ENCODE measurements at regions not wholly inside any gene's neighbourhood (a gene's known extent, or its start where the extent isn't known, plus 50 kb on each side); places are given as distances from the start of the nearest gene placed in this dataset.

DNA sequence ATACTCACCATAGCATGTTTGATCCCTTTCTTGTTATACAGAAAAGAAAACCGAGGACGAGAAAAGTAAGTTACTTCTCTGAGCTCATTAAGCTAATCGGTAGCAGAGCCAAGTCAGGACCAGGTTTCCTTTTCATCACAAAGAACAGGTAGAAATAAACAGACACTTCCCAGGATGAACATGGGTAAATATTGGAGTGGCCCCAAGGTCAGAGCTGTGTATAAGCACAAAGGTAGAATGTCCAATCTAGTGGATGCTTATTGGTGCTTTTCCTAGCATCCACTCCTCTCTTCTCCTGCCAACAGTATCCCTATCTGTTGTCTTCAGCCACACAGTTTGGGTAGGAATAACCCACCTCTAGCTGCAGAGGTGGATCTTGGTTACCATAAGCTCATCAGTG is 52.8 kb upstream of the THUMPD3 start (continued):
- TF ChIP-seq, protein P1, sequence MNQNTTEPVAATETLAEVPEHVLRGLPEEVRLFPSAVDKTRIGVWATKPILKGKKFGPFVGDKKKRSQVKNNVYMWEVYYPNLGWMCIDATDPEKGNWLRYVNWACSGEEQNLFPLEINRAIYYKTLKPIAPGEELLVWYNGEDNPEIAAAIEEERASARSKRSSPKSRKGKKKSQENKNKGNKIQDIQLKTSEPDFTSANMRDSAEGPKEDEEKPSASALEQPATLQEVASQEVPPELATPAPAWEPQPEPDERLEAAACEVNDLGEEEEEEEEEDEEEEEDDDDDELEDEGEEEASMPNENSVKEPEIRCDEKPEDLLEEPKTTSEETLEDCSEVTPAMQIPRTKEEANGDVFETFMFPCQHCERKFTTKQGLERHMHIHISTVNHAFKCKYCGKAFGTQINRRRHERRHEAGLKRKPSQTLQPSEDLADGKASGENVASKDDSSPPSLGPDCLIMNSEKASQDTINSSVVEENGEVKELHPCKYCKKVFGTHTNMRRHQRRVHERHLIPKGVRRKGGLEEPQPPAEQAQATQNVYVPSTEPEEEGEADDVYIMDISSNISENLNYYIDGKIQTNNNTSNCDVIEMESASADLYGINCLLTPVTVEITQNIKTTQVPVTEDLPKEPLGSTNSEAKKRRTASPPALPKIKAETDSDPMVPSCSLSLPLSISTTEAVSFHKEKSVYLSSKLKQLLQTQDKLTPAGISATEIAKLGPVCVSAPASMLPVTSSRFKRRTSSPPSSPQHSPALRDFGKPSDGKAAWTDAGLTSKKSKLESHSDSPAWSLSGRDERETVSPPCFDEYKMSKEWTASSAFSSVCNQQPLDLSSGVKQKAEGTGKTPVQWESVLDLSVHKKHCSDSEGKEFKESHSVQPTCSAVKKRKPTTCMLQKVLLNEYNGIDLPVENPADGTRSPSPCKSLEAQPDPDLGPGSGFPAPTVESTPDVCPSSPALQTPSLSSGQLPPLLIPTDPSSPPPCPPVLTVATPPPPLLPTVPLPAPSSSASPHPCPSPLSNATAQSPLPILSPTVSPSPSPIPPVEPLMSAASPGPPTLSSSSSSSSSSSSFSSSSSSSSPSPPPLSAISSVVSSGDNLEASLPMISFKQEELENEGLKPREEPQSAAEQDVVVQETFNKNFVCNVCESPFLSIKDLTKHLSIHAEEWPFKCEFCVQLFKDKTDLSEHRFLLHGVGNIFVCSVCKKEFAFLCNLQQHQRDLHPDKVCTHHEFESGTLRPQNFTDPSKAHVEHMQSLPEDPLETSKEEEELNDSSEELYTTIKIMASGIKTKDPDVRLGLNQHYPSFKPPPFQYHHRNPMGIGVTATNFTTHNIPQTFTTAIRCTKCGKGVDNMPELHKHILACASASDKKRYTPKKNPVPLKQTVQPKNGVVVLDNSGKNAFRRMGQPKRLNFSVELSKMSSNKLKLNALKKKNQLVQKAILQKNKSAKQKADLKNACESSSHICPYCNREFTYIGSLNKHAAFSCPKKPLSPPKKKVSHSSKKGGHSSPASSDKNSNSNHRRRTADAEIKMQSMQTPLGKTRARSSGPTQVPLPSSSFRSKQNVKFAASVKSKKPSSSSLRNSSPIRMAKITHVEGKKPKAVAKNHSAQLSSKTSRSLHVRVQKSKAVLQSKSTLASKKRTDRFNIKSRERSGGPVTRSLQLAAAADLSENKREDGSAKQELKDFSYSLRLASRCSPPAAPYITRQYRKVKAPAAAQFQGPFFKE (tag by site-specific recombination; IDR thresholded peaks at IDR 0.05; ENCODE audit: borderline replicate concordance): no peak
- TF ChIP-seq EGR2 (tag by site-specific recombination; IDR thresholded peaks at IDR 0.05; ENCODE audit: low read depth) (no peak), ZNF239 (tag by site-specific recombination; IDR thresholded peaks at IDR 0.05) (no peak), ZNF2 (tag by site-specific recombination; IDR thresholded peaks at IDR 0.05) (no peak), ZNF404 (tag by site-specific recombination; IDR thresholded peaks at IDR 0.05) (no peak), ZNF354C (tag by site-specific recombination; IDR thresholded peaks at IDR 0.05; ENCODE audit: borderline replicate concordance, low read depth) (no peak), GLIS2 (tag by site-specific recombination; IDR thresholded peaks at IDR 0.05) (no peak)

DNA sequence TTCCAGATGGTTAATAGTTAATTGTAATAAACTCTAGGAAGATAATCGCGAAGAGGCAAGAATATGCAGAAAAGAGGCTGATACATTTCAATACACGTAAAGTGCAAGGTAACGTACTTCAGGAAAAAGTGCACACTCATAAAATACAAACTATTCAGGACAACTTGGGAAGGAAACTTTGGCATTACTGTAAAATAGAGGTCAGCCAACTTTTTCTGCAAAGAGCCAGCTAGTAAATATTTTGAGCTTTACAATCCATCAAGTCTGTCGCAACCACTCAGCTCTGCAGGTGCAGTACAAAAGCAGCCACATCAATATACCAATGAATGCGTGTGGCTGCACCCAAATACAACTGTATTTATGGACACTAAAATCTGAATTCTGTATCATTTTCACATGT is 51.6 kb upstream of the THUMPD3 start:
- CTCF ChIA-PET: interaction anchor here (1.8 kb wide), 1 partner anchor 8 kb away, joined by 5 read pairs; no protein-coding TSS in a partner anchor
- no peaks in the 10 kb centered on the region for H3K36me3 ChIP-seq (ENCODE audit: control insufficient read depth in 2 of 2, insufficient read depth in 1 of 2, low read length in 2 of 2)
- no peak overlapping the region for H3K4me3 ChIP-seq (ENCODE audit: low read depth, low read length)
- H3K4me1 ChIP-seq (ENCODE audit: control insufficient read depth, insufficient read depth, low read length): 0 out of 2 replicates have a peak, but pooled peaks cover 4% of the 10 kb centered on the region
- no peaks in the 10 kb centered on the region for H3K9me3 ChIP-seq (ENCODE audit: control insufficient read depth, insufficient read depth, low read depth, low read length)
- POLR2A ChIA-PET: no interaction called here
- TF ChIP-seq, protein P2, sequence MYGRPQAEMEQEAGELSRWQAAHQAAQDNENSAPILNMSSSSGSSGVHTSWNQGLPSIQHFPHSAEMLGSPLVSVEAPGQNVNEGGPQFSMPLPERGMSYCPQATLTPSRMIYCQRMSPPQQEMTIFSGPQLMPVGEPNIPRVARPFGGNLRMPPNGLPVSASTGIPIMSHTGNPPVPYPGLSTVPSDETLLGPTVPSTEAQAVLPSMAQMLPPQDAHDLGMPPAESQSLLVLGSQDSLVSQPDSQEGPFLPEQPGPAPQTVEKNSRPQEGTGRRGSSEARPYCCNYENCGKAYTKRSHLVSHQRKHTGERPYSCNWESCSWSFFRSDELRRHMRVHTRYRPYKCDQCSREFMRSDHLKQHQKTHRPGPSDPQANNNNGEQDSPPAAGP (tag by site-specific recombination; IDR thresholded peaks at IDR 0.05): no peak
- TF ChIP-seq ZNF664 (tag by site-specific recombination; IDR thresholded peaks at IDR 0.05) (no peak), OSR2 (tag by site-specific recombination; IDR thresholded peaks at IDR 0.05) (no peak), ZNF274 (IDR thresholded peaks at IDR 0.05; ENCODE audit: low read length) (no peak), ZNF274 (tag by site-specific recombination; IDR thresholded peaks at IDR 0.05; ENCODE audit: borderline replicate concordance) (no peak), SALL2 (tag by site-specific recombination; IDR thresholded peaks at IDR 0.05; ENCODE audit: borderline replicate concordance) (no peak), KLF7 (tag by site-specific recombination; IDR thresholded peaks at IDR 0.05; ENCODE audit: borderline replicate concordance) (no peak), SP2 (tag by site-specific recombination; IDR thresholded peaks at IDR 0.05) (no peak), ZNF10 (tag by site-specific recombination; IDR thresholded peaks at IDR 0.05) (no peak), ZNF391 (tag by site-specific recombination; IDR thresholded peaks at IDR 0.05; ENCODE audit: borderline replicate concordance, low read depth) (no peak), ZNF155 (tag by site-specific recombination; IDR thresholded peaks at IDR 0.05) (no peak)
- TF ChIP-seq, protein P3, sequence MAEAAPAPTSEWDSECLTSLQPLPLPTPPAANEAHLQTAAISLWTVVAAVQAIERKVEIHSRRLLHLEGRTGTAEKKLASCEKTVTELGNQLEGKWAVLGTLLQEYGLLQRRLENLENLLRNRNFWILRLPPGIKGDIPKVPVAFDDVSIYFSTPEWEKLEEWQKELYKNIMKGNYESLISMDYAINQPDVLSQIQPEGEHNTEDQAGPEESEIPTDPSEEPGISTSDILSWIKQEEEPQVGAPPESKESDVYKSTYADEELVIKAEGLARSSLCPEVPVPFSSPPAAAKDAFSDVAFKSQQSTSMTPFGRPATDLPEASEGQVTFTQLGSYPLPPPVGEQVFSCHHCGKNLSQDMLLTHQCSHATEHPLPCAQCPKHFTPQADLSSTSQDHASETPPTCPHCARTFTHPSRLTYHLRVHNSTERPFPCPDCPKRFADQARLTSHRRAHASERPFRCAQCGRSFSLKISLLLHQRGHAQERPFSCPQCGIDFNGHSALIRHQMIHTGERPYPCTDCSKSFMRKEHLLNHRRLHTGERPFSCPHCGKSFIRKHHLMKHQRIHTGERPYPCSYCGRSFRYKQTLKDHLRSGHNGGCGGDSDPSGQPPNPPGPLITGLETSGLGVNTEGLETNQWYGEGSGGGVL (tag by site-specific recombination; IDR thresholded peaks at IDR 0.05): no peak
- TF ChIP-seq, protein P4, sequence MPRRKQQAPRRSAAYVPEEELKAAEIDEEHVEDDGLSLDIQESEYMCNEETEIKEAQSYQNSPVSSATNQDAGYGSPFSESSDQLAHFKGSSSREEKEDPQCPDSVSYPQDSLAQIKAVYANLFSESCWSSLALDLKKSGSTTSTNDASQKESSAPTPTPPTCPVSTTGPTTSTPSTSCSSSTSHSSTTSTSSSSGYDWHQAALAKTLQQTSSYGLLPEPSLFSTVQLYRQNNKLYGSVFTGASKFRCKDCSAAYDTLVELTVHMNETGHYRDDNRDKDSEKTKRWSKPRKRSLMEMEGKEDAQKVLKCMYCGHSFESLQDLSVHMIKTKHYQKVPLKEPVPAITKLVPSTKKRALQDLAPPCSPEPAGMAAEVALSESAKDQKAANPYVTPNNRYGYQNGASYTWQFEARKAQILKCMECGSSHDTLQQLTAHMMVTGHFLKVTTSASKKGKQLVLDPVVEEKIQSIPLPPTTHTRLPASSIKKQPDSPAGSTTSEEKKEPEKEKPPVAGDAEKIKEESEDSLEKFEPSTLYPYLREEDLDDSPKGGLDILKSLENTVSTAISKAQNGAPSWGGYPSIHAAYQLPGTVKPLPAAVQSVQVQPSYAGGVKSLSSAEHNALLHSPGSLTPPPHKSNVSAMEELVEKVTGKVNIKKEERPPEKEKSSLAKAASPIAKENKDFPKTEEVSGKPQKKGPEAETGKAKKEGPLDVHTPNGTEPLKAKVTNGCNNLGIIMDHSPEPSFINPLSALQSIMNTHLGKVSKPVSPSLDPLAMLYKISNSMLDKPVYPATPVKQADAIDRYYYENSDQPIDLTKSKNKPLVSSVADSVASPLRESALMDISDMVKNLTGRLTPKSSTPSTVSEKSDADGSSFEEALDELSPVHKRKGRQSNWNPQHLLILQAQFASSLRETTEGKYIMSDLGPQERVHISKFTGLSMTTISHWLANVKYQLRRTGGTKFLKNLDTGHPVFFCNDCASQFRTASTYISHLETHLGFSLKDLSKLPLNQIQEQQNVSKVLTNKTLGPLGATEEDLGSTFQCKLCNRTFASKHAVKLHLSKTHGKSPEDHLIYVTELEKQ (tag by site-specific recombination; IDR thresholded peaks at IDR 0.05; ENCODE audit: borderline replicate concordance): no peak
- TF ChIP-seq, protein P5, sequence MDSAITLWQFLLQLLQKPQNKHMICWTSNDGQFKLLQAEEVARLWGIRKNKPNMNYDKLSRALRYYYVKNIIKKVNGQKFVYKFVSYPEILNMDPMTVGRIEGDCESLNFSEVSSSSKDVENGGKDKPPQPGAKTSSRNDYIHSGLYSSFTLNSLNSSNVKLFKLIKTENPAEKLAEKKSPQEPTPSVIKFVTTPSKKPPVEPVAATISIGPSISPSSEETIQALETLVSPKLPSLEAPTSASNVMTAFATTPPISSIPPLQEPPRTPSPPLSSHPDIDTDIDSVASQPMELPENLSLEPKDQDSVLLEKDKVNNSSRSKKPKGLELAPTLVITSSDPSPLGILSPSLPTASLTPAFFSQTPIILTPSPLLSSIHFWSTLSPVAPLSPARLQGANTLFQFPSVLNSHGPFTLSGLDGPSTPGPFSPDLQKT (IDR thresholded peaks at IDR 0.05; ENCODE audit: borderline replicate concordance, low read depth, low read length): no peak
- H3K27ac ChIP-seq (ENCODE audit: extremely low read depth, low read depth, low read length): no peak overlapping the region

Measured in HEK293 (cell line).